ENCODE measurements at regions not wholly inside any gene's neighbourhood (a gene's known extent, or its start where the extent isn't known, plus 50 kb on each side); places are given as distances from the start of the nearest gene placed in this dataset.

DNA sequence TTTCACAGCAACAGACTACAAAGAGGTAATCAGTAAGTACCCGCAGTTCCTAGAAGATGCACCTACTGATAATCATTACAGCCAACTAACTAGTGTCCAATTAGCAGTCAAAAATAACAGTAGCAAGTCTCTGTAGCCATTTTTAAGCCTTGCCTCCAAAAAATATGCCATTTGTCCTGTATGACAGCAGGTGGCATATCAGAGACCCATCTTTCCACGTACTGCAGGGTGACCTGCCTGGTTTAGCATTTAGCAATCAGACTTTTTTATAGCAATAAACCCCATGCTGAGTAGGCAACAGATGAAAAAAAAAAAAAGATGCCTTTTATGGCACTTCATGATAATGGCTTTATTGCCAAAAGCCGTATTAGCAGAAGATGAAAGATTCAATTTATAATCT is 155.3 kb upstream of the LSM14A start:
- TF ChIP-seq SUZ12 (IDR thresholded peaks at IDR 0.05; ENCODE audit: extremely low read depth, insufficient read depth, insufficient read length) (no peak), YY1 (IDR thresholded peaks at IDR 0.05; ENCODE audit: insufficient read depth, insufficient read length) (no peak)
